Activated T-helper 17 cell treated with anti-CD3 and anti-CD28 coated beads, Interleukin-2, amount 50 U/mL, for 72 hours (primary cell): ENCODE measurements at regions not wholly inside any gene's neighbourhood (a gene's known extent, or its start where the extent isn't known, plus 50 kb on each side); places are given as distances from the start of the nearest gene placed in this dataset.

ENCODE experiments used
- ATAC-seq: fragments of 150-1000 bp; cut with Tn5 transposase; replicated peaks from 2 replicates; pipeline ENCODE4 v1.10.0; 2021; ENCODE audit warnings: mild to moderate bottlenecking, moderate library complexity
- H3K27ac Mint-ChIP-seq: one replicate; pipeline ENCODE4 v1.8.0; 2022; ENCODE audit warnings: mixed read lengths
- H3K27me3 Mint-ChIP-seq: one replicate; pipeline ENCODE4 v1.8.0; 2022; ENCODE audit warnings: mixed read lengths
- H3K36me3 Mint-ChIP-seq: one replicate; pipeline ENCODE4 v1.8.0; 2022; ENCODE audit warnings: low read depth, mild to moderate bottlenecking, mixed read lengths
- H3K4me1 Mint-ChIP-seq: one replicate; pipeline ENCODE4 v1.8.0; 2022; ENCODE audit warnings: mixed read lengths
- H3K4me3 Mint-ChIP-seq: one replicate; pipeline ENCODE4 v1.8.0; 2022; ENCODE audit warnings: mild to moderate bottlenecking, mixed read lengths
- H3K9me3 Mint-ChIP-seq: one replicate; pipeline ENCODE4 v1.8.0; 2022; ENCODE audit warnings: mixed read lengths

DNA sequence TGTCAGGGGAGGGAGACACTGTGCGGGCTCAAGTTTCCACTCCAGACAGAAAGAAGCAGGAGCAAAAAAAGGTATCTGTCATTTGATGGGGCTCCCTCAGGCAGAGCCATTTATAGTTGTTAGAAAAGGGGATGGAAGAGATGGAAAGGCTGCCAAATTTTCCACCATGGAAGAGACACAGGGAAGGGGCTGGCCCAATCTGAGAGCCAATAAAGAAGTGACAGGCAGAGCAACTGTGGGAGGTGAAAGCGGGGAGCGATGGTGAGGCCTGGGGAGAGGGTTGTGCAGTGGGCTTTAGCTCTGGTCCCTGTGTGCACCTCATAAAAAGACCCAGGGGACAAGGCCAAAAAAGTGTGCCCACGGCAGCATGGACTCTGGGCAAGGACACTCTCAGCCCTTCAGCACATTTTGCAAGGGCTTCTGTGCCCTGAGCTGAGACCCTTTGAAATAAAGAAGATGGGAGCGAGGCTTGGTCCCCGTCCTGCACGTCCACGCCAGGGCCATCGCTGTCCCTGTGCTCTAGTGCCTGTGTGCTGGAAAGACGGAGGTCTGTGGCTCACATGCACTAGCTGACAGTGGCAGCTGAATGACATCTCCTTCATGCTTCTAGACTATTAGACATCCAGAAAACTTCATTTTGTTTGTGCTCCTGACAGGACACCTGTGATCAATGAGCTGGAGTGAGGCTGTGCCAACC is 456.7 kb upstream of the HS6ST1 start:
- Mint-ChIP-seq H3K27ac (no peak overlapping the region), H3K27me3 (no peaks in the 10 kb centered on the region), H3K36me3 (no peaks in the 10 kb centered on the region), H3K4me3 (no peak overlapping the region), H3K9me3 (no peaks in the 10 kb centered on the region), H3K4me1 (no peaks in the 10 kb centered on the region)
- no peak for ATAC-seq

DNA sequence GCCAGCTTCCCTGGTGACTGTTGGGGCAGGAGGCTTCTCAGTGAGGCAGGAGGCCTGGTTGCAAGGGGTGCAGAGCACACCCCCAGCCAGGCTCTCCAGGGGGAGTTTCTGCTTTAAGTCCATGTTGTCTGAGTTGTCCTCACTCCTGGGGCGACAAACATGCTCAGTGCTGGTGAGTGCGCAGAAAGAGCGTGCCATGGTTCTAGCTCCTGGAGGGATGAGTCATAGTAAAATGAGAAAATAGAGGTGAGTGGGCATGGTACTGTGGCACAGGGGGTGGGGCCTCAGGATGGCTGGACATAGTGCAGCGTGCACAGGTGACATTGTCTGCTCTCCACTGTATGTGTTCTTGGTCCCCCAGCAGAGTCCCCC is 457.2 kb upstream of the HS6ST1 start:
- no peak for ATAC-seq
- Mint-ChIP-seq H3K4me3 (no peak overlapping the region), H3K9me3 (no peaks in the 10 kb centered on the region), H3K27me3 (no peaks in the 10 kb centered on the region), H3K36me3 (no peaks in the 10 kb centered on the region), H3K27ac (no peak overlapping the region), H3K4me1 (no peaks in the 10 kb centered on the region)

DNA sequence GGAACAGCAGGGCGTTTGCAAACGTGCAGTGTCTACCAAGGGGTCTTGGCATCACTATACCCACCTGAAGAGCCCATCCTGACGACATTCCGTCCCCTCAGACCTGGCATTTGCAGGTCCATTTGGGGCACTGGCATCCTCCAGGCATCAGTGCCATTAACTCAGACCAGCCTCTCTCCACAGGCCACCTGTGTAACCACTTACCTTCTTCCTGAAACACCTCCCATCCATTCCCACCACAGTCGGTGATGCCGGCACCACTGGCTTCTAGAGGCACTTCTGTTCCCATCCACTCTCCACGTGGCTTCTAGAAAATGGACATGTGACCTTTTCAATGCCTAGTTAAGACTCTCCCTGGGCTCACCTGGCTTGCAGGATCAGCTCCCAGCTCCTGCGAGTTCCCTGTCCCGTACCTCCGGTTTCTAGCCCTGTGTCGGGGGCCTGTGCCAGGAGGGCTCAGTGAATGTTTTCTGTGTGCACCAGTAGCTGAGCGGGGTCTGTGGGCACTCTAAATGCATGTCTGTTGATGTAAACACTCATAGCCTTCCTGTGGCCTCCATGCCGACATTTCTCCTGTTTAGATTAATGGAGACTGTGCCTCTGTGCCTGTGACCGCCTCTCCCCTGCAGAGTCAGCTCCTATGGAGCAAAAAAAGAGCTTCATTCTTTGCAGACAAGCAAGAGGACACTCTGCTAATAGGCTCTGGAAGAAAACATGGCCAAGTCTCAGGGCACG is 458.0 kb upstream of the HS6ST1 start:
- H3K4me1 Mint-ChIP-seq, result no peaks in the 10 kb centered on the region

DNA sequence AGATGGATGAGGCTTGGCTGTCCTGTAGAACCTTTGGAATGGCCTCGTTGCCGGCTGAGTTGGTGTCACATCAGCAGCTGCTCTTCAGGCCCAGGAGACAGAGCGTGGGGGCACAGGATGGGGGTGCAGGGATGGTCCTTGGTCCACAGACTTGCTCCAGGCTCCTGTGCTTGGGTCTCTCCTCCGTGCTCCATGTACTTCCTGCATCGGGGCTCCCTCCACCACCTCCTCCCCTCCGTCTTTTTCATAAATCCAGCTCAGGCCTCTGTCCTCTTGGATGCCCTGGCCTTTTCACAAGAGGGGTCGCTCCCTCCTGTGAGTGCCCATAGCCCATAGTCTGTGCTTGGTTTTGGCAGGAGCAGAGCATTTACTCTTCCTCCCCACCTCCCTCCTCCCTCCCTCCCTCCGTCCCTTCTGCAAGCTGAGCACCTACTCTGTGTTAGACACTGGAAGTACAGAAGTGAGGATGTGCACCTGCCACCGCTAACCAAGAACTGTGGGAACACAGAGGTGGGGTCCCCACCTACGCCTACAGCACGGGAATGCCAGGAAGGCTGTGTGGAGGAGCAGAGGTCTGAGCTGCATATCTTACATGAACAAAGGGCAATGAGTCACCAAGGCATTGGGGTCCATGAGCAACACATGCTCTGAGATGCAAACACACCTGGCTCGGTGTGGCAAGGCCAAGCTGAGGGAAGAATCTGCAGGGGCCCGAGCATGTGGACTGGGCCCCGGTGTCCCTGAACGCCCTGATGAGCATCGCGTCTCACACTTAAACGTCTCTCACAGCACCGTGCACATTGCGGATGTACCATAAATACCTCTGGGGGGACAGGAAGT is 458.7 kb upstream of the HS6ST1 start:
- Mint-ChIP-seq H3K36me3 (no peaks in the 10 kb centered on the region), H3K27ac (no peak overlapping the region), H3K4me1 (no peaks in the 10 kb centered on the region), H3K4me3 (no peak overlapping the region), H3K9me3 (no peaks in the 10 kb centered on the region), H3K27me3 (no peaks in the 10 kb centered on the region)
- no peak for ATAC-seq

More for the DNA sequence above, 458.0 kb upstream of the HS6ST1 start:
- no peaks in the 10 kb centered on the region for H3K9me3 Mint-ChIP-seq
- H3K27ac Mint-ChIP-seq, result no peak overlapping the region
- no peaks in the 10 kb centered on the region for H3K27me3 Mint-ChIP-seq
- no peaks in the 10 kb centered on the region for H3K36me3 Mint-ChIP-seq
- ATAC-seq, result no peak
- no peak overlapping the region for H3K4me3 Mint-ChIP-seq

DNA sequence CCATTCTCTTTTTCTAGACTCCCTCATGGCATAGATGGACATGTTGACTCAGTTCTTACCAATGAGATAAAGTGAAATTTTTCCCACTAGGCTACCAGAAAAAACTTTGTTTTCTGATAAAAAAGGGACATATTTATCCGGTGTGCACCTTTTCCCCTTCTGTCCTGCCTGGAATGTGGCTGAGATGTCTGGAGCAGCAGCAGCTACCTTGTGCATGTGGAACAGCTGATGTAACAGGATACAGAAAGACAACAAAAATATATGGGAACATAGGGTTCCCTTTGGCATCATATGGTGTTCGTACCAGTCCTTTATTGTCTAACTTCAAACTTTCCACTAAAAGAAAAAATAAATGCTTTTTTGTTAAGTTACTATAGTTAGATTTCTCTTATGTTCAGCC is 460.2 kb upstream of the HS6ST1 start:
- no peaks in the 10 kb centered on the region for H3K4me1 Mint-ChIP-seq
- no peaks in the 10 kb centered on the region for H3K36me3 Mint-ChIP-seq
- no peaks in the 10 kb centered on the region for H3K9me3 Mint-ChIP-seq
- no peak overlapping the region for H3K4me3 Mint-ChIP-seq
- no peak overlapping the region for H3K27ac Mint-ChIP-seq
- H3K27me3 Mint-ChIP-seq, result peaks cover 4% of the 10 kb centered on the region
- ATAC-seq, result no peak

DNA sequence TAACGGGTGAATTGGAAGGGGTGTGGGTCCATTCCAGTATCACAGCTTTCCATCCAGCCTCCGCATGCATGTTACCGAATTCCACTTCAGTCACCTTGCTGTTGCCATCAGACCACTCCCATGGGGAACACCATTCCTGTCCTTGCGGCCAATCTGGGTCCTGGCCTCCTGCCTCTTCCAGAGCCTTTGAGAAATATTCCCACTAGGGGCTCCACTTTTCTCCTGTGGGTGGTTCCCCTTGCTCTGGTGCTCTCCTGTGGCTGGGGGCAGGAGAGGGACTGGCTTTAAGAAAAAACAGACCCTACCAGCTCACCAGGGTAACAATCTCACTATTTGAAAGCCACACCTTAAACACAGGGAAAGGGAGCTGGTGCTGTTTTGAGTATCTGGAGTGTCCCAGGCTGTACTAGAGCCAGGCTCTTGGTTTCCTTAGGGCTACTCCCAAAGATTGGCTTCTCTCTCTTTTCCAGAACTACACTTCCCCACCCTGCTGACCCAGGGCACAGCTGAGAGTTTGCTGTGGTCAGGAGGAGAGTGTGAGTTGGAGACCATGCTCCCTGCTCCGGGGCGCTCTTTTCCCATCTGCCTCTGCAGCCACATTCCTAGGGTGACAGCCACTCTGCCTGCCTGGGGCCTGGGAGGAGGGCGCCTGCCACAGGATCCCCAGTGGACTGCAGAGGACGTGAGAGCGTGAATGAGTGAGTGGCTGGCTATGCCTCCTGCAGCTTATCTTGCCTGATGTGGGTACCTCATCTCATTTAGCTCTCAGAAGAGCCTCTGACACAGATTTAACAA is 460.8 kb upstream of the HS6ST1 start:
- Mint-ChIP-seq H3K4me1 (no peaks in the 10 kb centered on the region), H3K9me3 (no peaks in the 10 kb centered on the region), H3K36me3 (no peaks in the 10 kb centered on the region), H3K4me3 (no peak overlapping the region), H3K27me3 (peaks cover 4% of the 10 kb centered on the region), H3K27ac (no peak overlapping the region)
- no peak for ATAC-seq

DNA sequence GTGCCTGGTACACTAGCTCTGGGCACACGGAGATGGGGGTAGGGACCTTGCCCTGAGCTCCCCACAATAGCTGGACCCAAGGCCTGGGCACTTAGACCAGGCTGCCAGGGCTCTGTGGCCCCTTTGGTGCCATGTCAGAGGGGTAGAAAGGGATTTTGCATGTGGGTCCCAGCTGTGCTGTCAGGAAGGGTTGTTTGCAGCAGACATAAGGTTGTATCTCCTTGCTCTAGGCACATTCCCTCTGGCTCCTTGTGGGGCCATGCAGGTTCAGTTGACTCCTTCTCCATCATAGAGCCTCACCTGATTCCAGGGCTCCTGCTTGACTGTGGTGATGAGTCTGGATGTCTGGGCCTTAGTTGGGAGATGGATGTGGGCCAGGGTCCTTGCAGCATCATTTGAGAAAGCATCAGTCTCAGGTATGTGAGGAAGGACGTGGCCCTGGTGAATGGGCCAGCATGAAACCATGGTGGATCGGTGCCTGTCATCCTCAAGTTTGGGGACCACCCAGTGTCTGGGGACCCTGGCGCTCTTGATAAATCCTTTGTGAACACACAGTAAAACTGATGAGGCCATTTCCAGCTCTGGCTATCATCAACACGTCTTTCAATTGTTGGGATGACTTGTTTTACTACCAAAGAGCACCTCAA is 461.9 kb upstream of the HS6ST1 start:
- no peak for ATAC-seq
- Mint-ChIP-seq H3K4me3 (no peak overlapping the region), H3K4me1 (no peaks in the 10 kb centered on the region), H3K9me3 (no peaks in the 10 kb centered on the region), H3K36me3 (no peaks in the 10 kb centered on the region), H3K27me3 (peaks cover 4% of the 10 kb centered on the region), H3K27ac (no peak overlapping the region)

DNA sequence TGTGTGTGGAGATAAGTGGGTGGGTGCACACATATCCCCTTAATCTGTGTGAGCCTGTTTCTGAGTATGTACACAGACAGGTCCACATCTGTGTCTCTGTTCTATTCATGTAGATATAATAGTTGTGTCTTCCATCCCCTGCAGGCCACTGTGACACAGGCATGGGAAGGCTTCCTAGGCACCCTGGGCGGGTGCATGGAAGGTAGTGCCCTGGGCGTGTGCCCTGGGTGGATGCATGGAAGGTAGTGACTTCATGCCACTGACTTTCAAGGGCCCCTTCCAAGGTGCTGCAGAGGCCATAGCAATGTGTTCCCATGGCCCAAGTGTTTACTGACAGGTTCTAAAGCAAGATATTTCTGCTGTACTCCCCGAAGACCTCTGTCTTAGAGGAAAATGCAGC is 462.5 kb upstream of the HS6ST1 start:
- Mint-ChIP-seq H3K4me3 (no peak overlapping the region), H3K4me1 (no peaks in the 10 kb centered on the region), H3K27me3 (peaks cover 4% of the 10 kb centered on the region), H3K27ac (no peak overlapping the region), H3K9me3 (no peaks in the 10 kb centered on the region), H3K36me3 (no peaks in the 10 kb centered on the region)
- ATAC-seq, result no peak

DNA sequence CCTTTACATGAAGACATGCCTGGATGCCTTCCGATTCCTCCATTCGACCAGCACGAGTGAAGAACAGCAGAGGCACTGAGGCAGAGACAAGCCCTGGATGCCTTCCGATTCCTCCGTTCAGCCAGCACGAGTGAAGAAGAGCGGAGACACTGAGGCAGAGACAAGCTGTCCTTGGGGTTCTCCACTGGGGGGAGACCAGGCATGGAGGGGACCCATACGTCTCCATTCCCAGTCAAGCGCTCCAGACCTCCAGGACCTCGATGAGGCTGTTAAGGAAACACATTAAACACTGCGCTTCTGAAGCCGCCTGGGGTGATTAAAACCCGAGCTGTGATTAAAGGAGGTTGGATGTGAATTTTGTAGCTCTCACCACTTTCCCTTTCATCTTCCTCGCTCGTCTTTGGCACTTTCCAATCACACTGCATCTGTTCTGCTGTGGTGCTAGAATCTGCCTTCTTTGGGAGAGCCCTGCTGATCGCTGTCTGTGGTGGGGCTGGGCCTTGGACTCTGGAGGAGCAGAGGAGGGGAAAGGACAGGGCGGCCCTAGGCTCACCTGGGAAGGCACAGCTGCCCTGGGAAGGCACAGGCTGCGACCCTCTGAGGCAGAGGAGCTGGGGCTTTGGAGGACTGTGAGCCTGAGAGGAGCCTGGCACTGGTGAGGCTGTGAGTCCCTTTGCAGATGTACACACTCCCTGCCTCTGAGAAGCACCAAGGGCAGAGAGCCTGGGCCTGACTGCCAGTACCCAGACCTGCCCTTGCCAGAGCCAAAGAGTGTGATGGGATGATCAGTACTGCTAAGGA is 463.1 kb upstream of the HS6ST1 start:
- H3K36me3 Mint-ChIP-seq, result no peaks in the 10 kb centered on the region
- no peak overlapping the region for H3K27ac Mint-ChIP-seq
- no peak overlapping the region for H3K4me3 Mint-ChIP-seq
- no peaks in the 10 kb centered on the region for H3K9me3 Mint-ChIP-seq
- peaks cover 4% of the 10 kb centered on the region for H3K27me3 Mint-ChIP-seq
- no peaks in the 10 kb centered on the region for H3K4me1 Mint-ChIP-seq
- ATAC-seq, result no peak

DNA sequence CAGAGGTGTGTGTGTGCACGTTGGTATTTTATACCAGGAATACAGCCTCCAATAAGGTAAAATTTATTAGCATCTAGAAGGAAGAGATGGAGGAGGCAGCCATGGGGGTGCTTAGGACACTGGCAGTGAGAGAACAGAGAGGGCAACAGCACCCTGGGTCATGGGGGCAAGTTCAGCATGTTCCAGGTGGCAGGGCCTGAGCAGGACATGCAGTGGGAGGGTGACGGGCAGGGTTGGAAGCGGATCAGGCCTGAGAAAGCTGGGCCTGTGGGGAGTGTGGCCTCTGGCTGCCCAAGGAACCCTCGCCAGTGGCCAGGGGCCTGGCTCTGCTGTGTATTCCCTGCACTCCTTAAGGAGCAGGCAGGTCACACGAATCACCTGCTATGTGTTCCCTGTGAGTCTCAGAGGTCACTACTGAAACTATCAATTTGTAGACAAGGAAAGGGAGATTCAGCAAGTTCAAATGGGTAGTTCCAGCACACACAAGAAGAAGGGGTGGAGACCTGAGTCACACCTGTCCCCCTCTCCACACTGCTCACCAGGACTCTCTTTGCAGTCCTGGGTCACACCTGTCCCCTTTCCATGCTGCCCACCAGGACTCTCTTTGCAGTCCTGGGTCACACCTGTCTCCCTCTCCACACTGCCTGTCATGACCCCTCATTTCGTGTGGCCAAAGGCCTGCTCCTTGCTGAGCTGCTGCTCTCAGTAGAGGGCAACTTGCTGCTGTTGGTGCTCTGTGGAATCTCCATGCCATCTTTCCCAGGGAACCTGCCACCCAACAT is 463.9 kb upstream of the HS6ST1 start:
- no peak overlapping the region for H3K4me3 Mint-ChIP-seq
- H3K9me3 Mint-ChIP-seq, result no peaks in the 10 kb centered on the region
- H3K36me3 Mint-ChIP-seq, result no peaks in the 10 kb centered on the region
- H3K27me3 Mint-ChIP-seq, result peaks cover 4% of the 10 kb centered on the region
- H3K27ac Mint-ChIP-seq, result no peak overlapping the region
- ATAC-seq, result no peak
- no peaks in the 10 kb centered on the region for H3K4me1 Mint-ChIP-seq

DNA sequence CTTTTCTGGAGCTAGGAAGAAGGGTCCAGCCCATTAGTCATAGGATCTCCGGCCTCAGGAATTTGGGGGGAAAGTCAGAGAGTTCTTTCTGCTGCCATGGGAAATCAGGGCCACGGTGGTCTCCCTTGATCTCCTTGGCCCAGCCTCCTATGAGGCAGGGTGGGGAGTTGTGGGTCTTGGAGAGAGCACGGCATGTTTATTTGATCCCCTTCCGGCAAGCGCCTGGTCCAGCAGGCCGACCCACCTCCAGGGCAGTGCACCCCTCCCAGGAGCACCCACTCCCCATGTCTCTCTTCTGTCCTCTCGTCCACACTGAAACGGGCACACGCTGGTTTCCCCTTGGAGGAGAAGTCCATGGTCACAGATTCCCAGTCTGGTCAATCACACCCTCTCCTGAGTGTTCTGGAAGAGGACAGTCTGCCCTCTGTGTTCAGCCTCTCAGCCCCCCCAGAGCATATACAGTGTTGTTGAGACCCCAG is 464.6 kb upstream of the HS6ST1 start:
- Mint-ChIP-seq H3K9me3 (peaks cover 2% of the 10 kb centered on the region), H3K27ac (no peak overlapping the region), H3K36me3 (no peaks in the 10 kb centered on the region), H3K27me3 (peaks cover 4% of the 10 kb centered on the region), H3K4me3 (no peak overlapping the region), H3K4me1 (no peaks in the 10 kb centered on the region)
- no peak for ATAC-seq

DNA sequence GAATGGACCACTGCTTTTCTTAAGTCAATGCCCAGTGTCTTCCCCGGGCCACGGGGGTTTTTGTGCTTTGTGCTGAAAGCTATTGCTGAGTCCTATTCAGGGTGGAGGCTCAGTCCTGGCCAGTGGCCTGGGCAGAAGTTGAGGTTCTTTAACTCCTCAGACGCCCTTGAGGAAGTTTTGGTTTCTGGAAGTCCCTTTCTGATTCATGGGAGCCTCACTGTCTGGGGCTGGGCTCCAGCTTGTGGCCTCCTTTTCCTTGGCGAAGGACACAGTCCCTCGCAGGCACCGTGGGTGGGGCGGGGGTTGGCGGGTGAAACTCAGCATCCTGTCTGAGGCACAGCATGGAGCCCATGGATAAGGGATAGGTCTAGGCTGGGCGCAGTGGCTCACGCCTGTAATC is 465.2 kb upstream of the HS6ST1 start:
- Mint-ChIP-seq H3K27ac (no peak overlapping the region), H3K4me1 (no peaks in the 10 kb centered on the region), H3K36me3 (no peaks in the 10 kb centered on the region), H3K27me3 (peaks cover 4% of the 10 kb centered on the region), H3K9me3 (peaks cover 8% of the 10 kb centered on the region), H3K4me3 (no peak overlapping the region)
- no peak for ATAC-seq
